ENCODE measurements at regions not wholly inside any gene's neighbourhood (a gene's known extent, or its start where the extent isn't known, plus 50 kb on each side); places are given as distances from the start of the nearest gene placed in this dataset.
"Not testable (repeated sequence)": the region's sequence is repeated elsewhere in the genome, so short reads cannot be mapped to it uniquely, and the experiment has no call there.

DNA sequence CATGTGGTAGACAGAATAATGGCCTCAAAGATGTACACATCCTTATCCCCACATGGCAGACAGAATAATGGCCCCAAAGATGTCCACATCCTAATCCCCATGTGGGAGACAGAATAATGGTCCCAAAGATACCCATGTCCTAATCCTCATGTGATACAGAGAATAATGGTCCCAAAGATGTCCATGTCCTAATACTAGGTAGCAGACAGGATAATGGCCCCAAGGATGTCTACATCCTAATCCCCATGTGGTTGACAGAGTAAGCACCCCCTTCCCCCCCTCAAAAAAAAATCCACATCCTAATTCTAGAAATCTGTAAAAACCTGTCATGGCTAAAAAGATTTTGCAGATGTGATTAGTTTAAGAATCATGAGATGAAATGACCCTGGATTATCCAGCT, 4484.7 kb upstream of the OR11H1 start:
- TF ChIP-seq POLR2A (IDR thresholded peaks at IDR 0.05; ENCODE audit: low read depth, low read length); POLR2AphosphoS5 (IDR thresholded peaks at IDR 0.05; ENCODE audit: low read depth, low read length); TAF1 (IDR thresholded peaks at IDR 0.05; ENCODE audit: borderline replicate concordance, low read depth, low read length): not testable (repeated sequence)
